K562 (cell line): ENCODE measurements at regions not wholly inside any gene's neighbourhood (a gene's known extent, or its start where the extent isn't known, plus 50 kb on each side); places are given as distances from the start of the nearest gene placed in this dataset.

Source experiments
- ATAC-seq: fragments of 200-7000 bp; cut with Tn5 transposase; 3 replicates; pipeline ENCODE4 v1.9.1; 2020; ENCODE audit warnings: moderate library complexity
- BruUV-seq: library from RNA; stranded (reverse); fragments of 400-500 nt; replicated peaks from 2 replicates; lab custom pipeline; 2021; lab: Mats Ljungman, UMichigan
- CTCF ChIA-PET: fragments of 300-600 bp; formaldehyde crosslinking; extraction: SDS; loops from one replicate; lab custom pipeline; 2021; ENCODE audit warnings: low intra/inter-chr PET ratio; lab: Yijun Ruan, JAX
- POLR2A ChIA-PET: fragments of 300-600, 350-650 bp; sonication (Branson Sonifier 250); formaldehyde crosslinking; extraction: SDS; loops from one replicate; lab custom pipeline; 2021; ENCODE audit warnings: antibody characterized with exemption, inconsistent platforms; lab: Yijun Ruan, JAX
- DNase-seq, 4 experiments: peaks; one replicate each; pipeline versions ENCODE4 v3.0.0 to v3.0.0-alpha.2; 2011 to 2018; ENCODE audit warnings: low spot score in 3 of 4, mixed read lengths in 3 of 4; ENCODE audit errors: extremely low read depth in 1 of 4
- FAIRE-seq: peaks from 2 replicates; lab custom pipeline; 2011; peaks lifted over from hg19 to GRCh38; lab: Jason Lieb, UNC
- H2AFZ ChIP-seq: 2 replicates; pipeline ENCODE4 v1.6.0; 2011; ENCODE audit warnings: low read depth, low read length, control low read depth, inconsistent platforms
- H3K27ac ChIP-seq: fragments of 200-600 bp; 3 replicates; pipeline ENCODE4 v1.8.0; 2011; ENCODE audit warnings: low read depth, mild to moderate bottlenecking, control low read depth, inconsistent platforms, low read length, moderate library complexity, mixed read lengths; ENCODE audit errors: extremely low read depth
- H3K27me3 ChIP-seq, 2 experiments: fragments of 300-600 bp in 1 of 2; 2 replicates in 1 of 2; 3 replicates in 1 of 2; pipeline versions ENCODE4 v1.6.0 to v1.8.0; 2011; ENCODE audit warnings: inconsistent platforms in 2 of 2, low read length in 2 of 2, mild to moderate bottlenecking in 1 of 2, mixed read lengths in 1 of 2, moderate library complexity in 1 of 2; ENCODE audit not compliant: control insufficient read depth in 2 of 2, insufficient read depth in 2 of 2
- H3K36me3 ChIP-seq: fragments of 300-600 bp; 3 replicates; pipeline ENCODE4 v1.8.0; 2011; ENCODE audit warnings: mild to moderate bottlenecking, low read length, inconsistent platforms; ENCODE audit not compliant: control insufficient read depth, insufficient read depth
- H3K4me1 ChIP-seq, 2 experiments: fragments of 200-600 bp in 1 of 2; replicated peaks in 1 of 2; 2 replicates in 1 of 2; 3 replicates in 1 of 2; pipeline versions ENCODE4 v1.5.1 to v1.8.0; 2011; ENCODE audit warnings: inconsistent platforms in 2 of 2, low read length in 2 of 2, mild to moderate bottlenecking in 1 of 2, mixed read lengths in 1 of 2, moderate library complexity in 1 of 2; ENCODE audit not compliant: control insufficient read depth in 2 of 2, insufficient read depth in 2 of 2
- H3K4me2 ChIP-seq: 2 replicates; pipeline ENCODE4 v1.6.1; 2011; ENCODE audit warnings: low read length, control low read depth, inconsistent platforms, mixed read lengths; ENCODE audit not compliant: insufficient read depth
- H3K4me3 ChIP-seq: fragments of 200-600 bp; sonication (generic), shearing (Covaris generic); 2 replicates; pipeline ENCODE4 v1.5.1; 2016; ENCODE audit warnings: control low read depth, inconsistent platforms
- H3K79me2 ChIP-seq: fragments of 200-600 bp; 3 replicates; pipeline ENCODE4 v1.8.0; 2011; ENCODE audit warnings: low read length, inconsistent platforms; ENCODE audit not compliant: control insufficient read depth, insufficient read depth
- H3K9ac ChIP-seq, 2 experiments: 2 replicates each; pipeline versions ENCODE4 v1.6.0 to v1.6.1; 2011; ENCODE audit warnings: low read depth in 2 of 2, low read length in 2 of 2, control low read depth in 1 of 2, inconsistent platforms in 1 of 2, mild to moderate bottlenecking in 1 of 2, mixed read lengths in 1 of 2; ENCODE audit not compliant: insufficient read depth in 1 of 2
- H3K9me1 ChIP-seq: one replicate; pipeline ENCODE4 v1.6.0; 2011; ENCODE audit warnings: inconsistent platforms, mild to moderate bottlenecking, low read length, moderate library complexity; ENCODE audit not compliant: control insufficient read depth, insufficient read depth
- H3K9me3 ChIP-seq: replicated peaks from 2 replicates; pipeline ENCODE4 v1.5.1; 2011; ENCODE audit warnings: low read depth, low read length, inconsistent platforms; ENCODE audit not compliant: control insufficient read depth, insufficient read depth
- H4K20me1 ChIP-seq: replicated peaks from 2 replicates; pipeline ENCODE4 v1.6.1; 2011; ENCODE audit warnings: low read length, inconsistent platforms, mixed read lengths; ENCODE audit not compliant: control insufficient read depth, insufficient read depth
- CSDE1 ChIP-seq, 2 experiments: fragments of 450-650 bp; IDR thresholded peaks; 2 replicates each; pipeline ENCODE4 v1.6.1; 2016; ENCODE audit warnings: mild to moderate bottlenecking in 1 of 2
- EP300 ChIP-seq: IDR thresholded peaks from 2 replicates; pipeline ENCODE4 v1.6.1; 2012; ENCODE audit warnings: low read length, improper control_type of control experiment
- KAT7 ChIP-seq: sonication (generic); formaldehyde crosslinking; IDR thresholded peaks from 2 replicates; pipeline ENCODE4 v1.8.0; 2022; ENCODE audit warnings: missing genetic modification reagents, mild to moderate bottlenecking, borderline replicate concordance
- KDM1A ChIP-seq, 2 experiments: fragments of 450-650 bp; IDR thresholded peaks; 2 replicates each; pipeline ENCODE4 v1.6.1; 2016; ENCODE audit warnings: mild to moderate bottlenecking in 2 of 2
- MAFG ChIP-seq: fragments of 450-650 bp; conservative IDR thresholded peaks from 2 replicates; pipeline ENCODE4 v1.6.1; 2016; ENCODE audit warnings: missing genetic modification characterization, missing compliant biosample characterization
- NFXL1 ChIP-seq: fragments of 450-650 bp; formaldehyde crosslinking; IDR thresholded peaks from 2 replicates; pipeline ENCODE4 v1.4.0; 2021; ENCODE audit warnings: mild to moderate bottlenecking
- NR4A1 ChIP-seq, 2 experiments: fragments of 250-450 bp in 1 of 2; fragments of 450-650 bp in 1 of 2; sonication (Bioruptor Pico) in 1 of 2; IDR thresholded peaks; 2 replicates each; pipeline versions ENCODE4 v1.4.0 to v1.6.1; 2016 to 2020; ENCODE audit warnings: mild to moderate bottlenecking in 2 of 2, missing compliant biosample characterization in 1 of 2, missing genetic modification characterization in 1 of 2, moderate library complexity in 1 of 2
- POLR2B ChIP-seq: fragments of 450-650 bp; IDR thresholded peaks from 2 replicates; pipeline ENCODE4 v1.6.1; 2018; ENCODE audit warnings: low read depth; ENCODE audit not compliant: partially characterized antibody
- POLR2H ChIP-seq: IDR thresholded peaks from 2 replicates; pipeline ENCODE4 v1.6.1; 2016; ENCODE audit warnings: missing genetic modification characterization, low read depth, mild to moderate bottlenecking, control low read depth, missing compliant biosample characterization, moderate library complexity
- SUPT5H ChIP-seq: fragments of 450-650 bp; IDR thresholded peaks from 2 replicates; pipeline ENCODE4 v1.6.1; 2016
- TEAD4 ChIP-seq, 2 experiments: sonication (generic) in 1 of 2; formaldehyde crosslinking in 1 of 2; IDR thresholded peaks; 2 replicates each; pipeline versions ENCODE4 v1.6.1 to v1.8.0; 2012 to 2022; ENCODE audit warnings: borderline replicate concordance in 1 of 2, inconsistent platforms in 1 of 2, low read length in 1 of 2, mild to moderate bottlenecking in 1 of 2, missing genetic modification reagents in 1 of 2
- XRCC4 ChIP-seq: IDR thresholded peaks from one replicate; pipeline ENCODE4 v1.6.1; 2011; ENCODE audit not compliant: insufficient read depth, insufficient read length; ENCODE audit errors: extremely low read depth
- ZNF175 ChIP-seq: fragments of 200-800 bp; sonication (Bioruptor generic); IDR thresholded peaks from 2 replicates; pipeline ENCODE4 v1.6.1; 2016; ENCODE audit warnings: low read depth, mild to moderate bottlenecking, missing genetic modification characterization, missing compliant biosample characterization
- ZNF316 ChIP-seq: fragments of 450-650 bp; IDR thresholded peaks from 2 replicates; pipeline ENCODE4 v1.6.1; 2016
- ZNF780A ChIP-seq: fragments of 250-450 bp; sonication (Bioruptor Pico); IDR thresholded peaks from 2 replicates; pipeline ENCODE4 v1.5.0; 2021; ENCODE audit warnings: mild to moderate bottlenecking
- WGBS: fragments of 100-300 bp; shearing (Covaris generic); methylation state at CpG from one replicate; pipeline ENCODE4 v1.1.6; 2016; ENCODE audit warnings: low coverage, mixed read lengths; ENCODE audit not compliant: insufficient coverage; ENCODE audit errors: missing lambda C conversion rate; 5-methylcytosine and 5-hydroxymethylcytosine counted together
- in situ Hi-C: fragments of 300-500 bp; cut with MboI; formaldehyde crosslinking; loops from 4 replicates; pipeline ENCODE4 v1.15.0; 2018; ENCODE audit warnings: inconsistent platforms, mixed read lengths
- intact Hi-C: fragments of 100-400 bp; cut with micrococcal nuclease; formaldehyde crosslinking; loops from 2 replicates; pipeline ENCODE4 v1.14.2; 2022
- TF ChIP-seq, protein P1 (sequence below): fragments of 200-800 bp; sonication (Bioruptor generic); IDR thresholded peaks from 2 replicates; pipeline ENCODE4 v1.6.1; 2017; ENCODE audit warnings: missing genetic modification characterization, missing compliant biosample characterization

DNA sequence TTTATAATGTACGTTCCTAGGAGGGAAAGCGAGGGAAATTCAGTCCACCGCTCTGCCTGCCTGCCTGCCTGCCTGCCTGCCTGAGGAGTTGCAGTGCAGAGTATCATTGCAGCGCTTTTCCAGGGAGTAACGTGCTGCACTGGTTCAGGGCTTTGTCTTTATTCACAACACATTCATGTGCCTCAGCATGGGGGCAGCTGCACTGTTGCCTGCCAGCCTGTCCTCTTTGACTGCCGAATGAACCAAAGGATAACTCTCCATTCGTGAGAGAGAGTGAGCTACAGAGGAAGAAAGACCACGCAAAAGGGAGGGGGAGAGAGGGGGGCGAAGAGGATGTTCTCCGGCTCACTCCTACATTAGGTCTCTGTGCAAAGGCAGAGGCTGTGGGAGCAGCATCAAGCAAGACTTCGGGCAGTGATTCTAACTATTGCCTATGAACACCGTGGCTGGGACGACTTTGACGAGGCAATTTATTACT, 791.2 kb downstream of the MAT2B start (continued):
- TF ChIP-seq, protein P1, sequence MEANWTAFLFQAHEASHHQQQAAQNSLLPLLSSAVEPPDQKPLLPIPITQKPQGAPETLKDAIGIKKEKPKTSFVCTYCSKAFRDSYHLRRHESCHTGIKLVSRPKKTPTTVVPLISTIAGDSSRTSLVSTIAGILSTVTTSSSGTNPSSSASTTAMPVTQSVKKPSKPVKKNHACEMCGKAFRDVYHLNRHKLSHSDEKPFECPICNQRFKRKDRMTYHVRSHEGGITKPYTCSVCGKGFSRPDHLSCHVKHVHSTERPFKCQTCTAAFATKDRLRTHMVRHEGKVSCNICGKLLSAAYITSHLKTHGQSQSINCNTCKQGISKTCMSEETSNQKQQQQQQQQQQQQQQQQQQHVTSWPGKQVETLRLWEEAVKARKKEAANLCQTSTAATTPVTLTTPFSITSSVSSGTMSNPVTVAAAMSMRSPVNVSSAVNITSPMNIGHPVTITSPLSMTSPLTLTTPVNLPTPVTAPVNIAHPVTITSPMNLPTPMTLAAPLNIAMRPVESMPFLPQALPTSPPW, result peak; percentile 43; the same call in 1 of the 2 replicates
- TF ChIP-seq NFXL1 (CRISPR knock-in tag), result no peak
- TF ChIP-seq ZNF316, result no peak
- TF ChIP-seq ZNF175 (CRISPR knock-in tag), result no peak
- peak; percentile 78; the same call in 1 of the 2 replicates for TF ChIP-seq ZNF780A (CRISPR knock-in tag)
- TF ChIP-seq MAFG (tag), result no peak
- TF ChIP-seq NR4A1 (CRISPR knock-in tag; IDR thresholded peaks at IDR 0.05), result no peak
- TF ChIP-seq NR4A1 (tag; IDR thresholded peaks at IDR 0.05), result no peak
- no peak for TF ChIP-seq POLR2H

DNA sequence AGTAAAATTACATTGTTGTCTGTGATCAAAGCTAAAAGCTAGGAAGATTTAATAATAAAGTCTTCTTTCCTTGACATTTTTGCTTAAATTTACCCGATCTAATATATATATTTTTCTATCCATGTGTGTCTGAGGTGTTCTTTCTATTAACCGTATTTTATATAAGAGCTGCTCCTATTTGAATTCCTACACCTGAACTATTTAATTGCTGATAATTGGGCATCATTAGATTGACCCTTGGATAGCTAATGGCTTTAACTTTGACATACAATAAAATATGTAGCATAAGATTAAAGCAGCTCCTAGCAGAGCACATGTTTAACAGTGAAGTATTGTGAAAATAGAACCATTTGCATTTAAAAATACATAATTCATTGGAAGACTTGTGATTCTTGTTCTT, 792.7 kb downstream of the MAT2B start:
- intact Hi-C loops, result loop anchor here (5.0 kb wide), 1 partner anchor 59 kb away; no protein-coding TSS in a partner anchor
- no peak for FAIRE-seq
- 21% methylated on average over 2 of the region's 2 CpGs for WGBS

More for the DNA sequence above, 792.7 kb downstream of the MAT2B start:
- Histone ChIP-seq H3K9me3 (no peaks in the 10 kb centered on the region; the same call in 1 of the 2 replicates), H3K79me2 (no peaks in the 10 kb centered on the region), H3K36me3 (no peaks in the 10 kb centered on the region), H3K27me3 (no peaks in the 10 kb centered on the region), H3K4me1 (peaks cover 0 to 3% of the 10 kb centered on the region in 2 experiments; a peak in 1 of 5 replicates), H3K9me1 (no peaks in the 10 kb centered on the region), H3K9ac (no peak overlapping the region), H4K20me1 (no peaks in the 10 kb centered on the region), H2AFZ (no peak overlapping the region), H3K4me2 (no peak overlapping the region), H3K27ac (no peak overlapping the region), H3K4me3 (no peak overlapping the region)
- in situ Hi-C loops, result no loop called here
- DNase-seq, result no peak
- BruUV-seq, result no TSS peak
- no peak for TF ChIP-seq CSDE1 (IDR thresholded peaks at IDR 0.05)
- no peak for TF ChIP-seq EP300
- TF ChIP-seq XRCC4, result no peak
- no peak for TF ChIP-seq POLR2H
- TF ChIP-seq KDM1A (IDR thresholded peaks at IDR 0.05), result no peak
- TF ChIP-seq KAT7 (CRISPR knock-in tag), result no peak
- no peak for TF ChIP-seq SUPT5H
- no peak for TF ChIP-seq POLR2B
- TF ChIP-seq TEAD4 (IDR thresholded peaks at IDR 0.05; ENCODE audit: low read length), result no peak
- TF ChIP-seq TEAD4 (CRISPR knock-in tag; IDR thresholded peaks at IDR 0.05; ENCODE audit: borderline replicate concordance), result no peak
- ATAC-seq, result no peak
- POLR2A ChIA-PET, result no interaction called here
- CTCF ChIA-PET, result no interaction called here
